Gastroesophageal sphincter (tissue), 4 donors: ENCODE measurements at regions not wholly inside any gene's neighbourhood (a gene's known extent, or its start where the extent isn't known, plus 50 kb on each side); places are given as distances from the start of the nearest gene placed in this dataset.
A peak's percentile ranks its signal among the peaks of the same experiment; 100 is the strongest.

ENCODE experiments used
- ATAC-seq: fragments of 150-250 bp; one replicate; pipeline ENCODE4 v1.9.1; 2016; ENCODE audit warnings: mild to moderate bottlenecking, moderate library complexity
- H3K27ac ChIP-seq, 4 donors: fragments of 200-600 bp; sonication (generic) in 3 of 4; 1 replicate in 3 of 4; 2 replicates in 1 of 4; pipeline ENCODE4 v1.5.1; 2016 to 2019
- H3K27me3 ChIP-seq: fragments of 200-600 bp; sonication (generic); one replicate; pipeline ENCODE4 v1.5.1; 2019
- H3K36me3 ChIP-seq, 2 donors: fragments of 200-600 bp; sonication (generic); one replicate each; pipeline ENCODE4 v1.5.1; 2019; ENCODE audit warnings: control low read depth in 1 of 2
- H3K4me1 ChIP-seq, 3 donors: fragments of 200-600 bp; sonication (generic); 1 replicate in 2 of 3; 2 replicates in 1 of 3; pipeline ENCODE4 v1.5.1; 2016 to 2019; ENCODE audit warnings: control low read depth in 2 of 3
- H3K4me3 ChIP-seq, 2 donors: fragments of 200-600 bp; sonication (generic); one replicate each; pipeline ENCODE4 v1.5.1; 2019; ENCODE audit warnings: mild to moderate bottlenecking in 1 of 2, moderate library complexity in 1 of 2
- H3K9me3 ChIP-seq, 3 donors: fragments of 200-600 bp; sonication (generic); one replicate each; pipeline ENCODE4 v1.5.1; 2017 to 2019; ENCODE audit warnings: control low read depth in 2 of 3
- CTCF ChIP-seq, 4 experiments: fragments of 200-600 bp in 2 of 4; fragments of 450-650 bp in 2 of 4; sonication (generic) in 1 of 4; IDR thresholded peaks; one replicate each; pipeline ENCODE4 v1.5.1; 2017 to 2019; ENCODE audit warnings: antibody characterized with exemption in 4 of 4, mild to moderate bottlenecking in 2 of 4, moderate library complexity in 2 of 4
- EP300 ChIP-seq: sonication (generic); formaldehyde crosslinking; IDR thresholded peaks from one replicate; pipeline ENCODE4 v1.6.1; 2017; ENCODE audit warnings: antibody characterized with exemption, mild to moderate bottlenecking
- POLR2A ChIP-seq, 2 donors: fragments of 450-650 bp; IDR thresholded peaks; one replicate each; pipeline ENCODE4 v1.6.1; 2017; ENCODE audit warnings: antibody characterized with exemption in 2 of 2, mild to moderate bottlenecking in 2 of 2, moderate library complexity in 1 of 2
- POLR2AphosphoS5 ChIP-seq: sonication (generic); formaldehyde crosslinking; IDR thresholded peaks from one replicate; pipeline ENCODE4 v1.6.1; 2017; ENCODE audit warnings: antibody characterized with exemption
- WGBS, 2 donors: methylation state at CpG; one replicate each; pipeline ENCODE4 v1.1.5; 2018; ENCODE audit warnings: low coverage in 1 of 2; 5-methylcytosine and 5-hydroxymethylcytosine counted together

- ATAC-seq: peak; percentile 52
- H3K36me3 ChIP-seq: no peaks in the 10 kb centered on the region
- H3K4me3 ChIP-seq: peak overlapping the region; percentile 29 to 56
- H3K27ac ChIP-seq: peak overlapping the region in 2 of 4 donors; percentile 58 to 65
- WGBS, 2 donors: 30 to 36% methylated on average over 13 to 18 of the region's 24 CpGs
- TF ChIP-seq EP300 (no peak), POLR2AphosphoS5 (no peak), CTCF (IDR thresholded peaks at IDR 0.05) (no peak), POLR2A (IDR thresholded peaks at IDR 0.05) (no peak)
- H3K9me3 ChIP-seq: no peaks in the 10 kb centered on the region
- no peaks in the 10 kb centered on the region for H3K27me3 ChIP-seq
- peaks cover 0 to 19% (median 4%) of the 10 kb centered on the region in 3 donors for H3K4me1 ChIP-seq
Measured at GRCh38 chr5:77843570-77844372, 67.6 kb upstream of the TBCA start.

GRCh38 chr5:77842243-77842642 lies 66.1 kb upstream of the TBCA start:
- H3K4me1 ChIP-seq: peaks cover 0 to 19% (median 4%) of the 10 kb centered on the region in 3 donors
- no peak for ATAC-seq
- no peak overlapping the region for H3K4me3 ChIP-seq
- no peak for TF ChIP-seq POLR2AphosphoS5
- TF ChIP-seq CTCF (IDR thresholded peaks at IDR 0.05): no peak
- TF ChIP-seq POLR2A (IDR thresholded peaks at IDR 0.05): no peak
- TF ChIP-seq EP300: no peak
- H3K27me3 ChIP-seq: no peaks in the 10 kb centered on the region
- no peaks in the 10 kb centered on the region for H3K36me3 ChIP-seq
- no peak overlapping the region for H3K27ac ChIP-seq
- WGBS, 2 donors: 89% methylated on average over 2 of the region's 2 CpGs
- H3K9me3 ChIP-seq: no peaks in the 10 kb centered on the region

DNA sequence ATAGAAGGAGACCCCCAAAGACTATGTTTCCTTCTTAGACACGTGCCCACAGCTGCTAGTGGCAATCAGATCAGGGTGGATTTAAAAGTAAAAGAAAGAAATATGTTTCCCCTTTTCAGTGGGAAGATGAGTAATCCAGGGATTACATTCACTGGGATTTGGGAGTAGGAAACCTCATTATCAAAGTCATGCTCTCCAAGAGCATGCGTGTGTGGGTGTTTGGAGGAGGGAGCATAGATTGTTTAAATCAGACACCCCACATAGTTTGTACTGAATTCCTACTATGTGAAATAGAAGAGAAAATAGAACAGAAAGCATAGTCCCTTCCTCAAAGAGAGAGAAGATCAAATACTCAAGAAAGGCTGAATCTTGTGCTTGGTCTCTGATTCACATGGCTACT lies 65.5 kb upstream of the TBCA start:
- H3K27me3 ChIP-seq: no peaks in the 10 kb centered on the region
- H3K4me1 ChIP-seq: peaks cover 0 to 19% (median 4%) of the 10 kb centered on the region in 3 donors
- 67 to 93% methylated on average over 2 of the region's 2 CpGs for WGBS, 2 donors
- H3K9me3 ChIP-seq: no peaks in the 10 kb centered on the region
- no peak overlapping the region for H3K4me3 ChIP-seq
- TF ChIP-seq CTCF (IDR thresholded peaks at IDR 0.05) (no peak), EP300 (no peak), POLR2AphosphoS5 (no peak), POLR2A (IDR thresholded peaks at IDR 0.05) (no peak)
- no peaks in the 10 kb centered on the region for H3K36me3 ChIP-seq
- no peak for ATAC-seq
- H3K27ac ChIP-seq: no peak overlapping the region

GRCh38 chr5:77840930-77841329 lies 64.8 kb upstream of the TBCA start:
- ATAC-seq: no peak
- TF ChIP-seq CTCF (IDR thresholded peaks at IDR 0.05): no peak
- no peak for TF ChIP-seq POLR2AphosphoS5
- no peak for TF ChIP-seq EP300
- TF ChIP-seq POLR2A (IDR thresholded peaks at IDR 0.05): no peak
- Histone ChIP-seq H3K36me3 (no peaks in the 10 kb centered on the region), H3K9me3 (no peaks in the 10 kb centered on the region), H3K27me3 (no peaks in the 10 kb centered on the region), H3K4me3 (no peak overlapping the region), H3K27ac (no peak overlapping the region), H3K4me1 (peaks cover 0 to 19% (median 4%) of the 10 kb centered on the region in 3 donors)
- WGBS, 2 donors: 83 to 95% methylated on average over 6 of the region's 6 CpGs

DNA sequence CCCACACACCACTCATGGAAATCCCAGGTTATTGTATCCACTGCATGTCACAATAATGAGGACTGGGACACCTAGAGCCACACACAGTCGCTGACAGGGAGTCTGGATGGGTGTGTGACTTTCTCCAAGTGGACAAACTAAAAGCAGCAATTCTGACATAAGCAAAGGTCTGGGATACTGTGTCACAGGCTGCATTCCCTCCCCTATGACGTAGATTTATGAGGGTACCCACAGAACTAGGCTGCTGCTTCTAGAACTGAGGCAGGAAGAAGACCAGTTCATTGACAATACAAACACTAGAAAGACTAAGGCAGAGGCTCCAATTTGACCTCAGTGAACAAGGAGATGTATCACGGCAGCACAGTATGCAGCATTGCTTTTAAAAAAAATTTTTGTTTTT lies 63.6 kb upstream of the TBCA start:
- TF ChIP-seq POLR2A (IDR thresholded peaks at IDR 0.05) (no peak), POLR2AphosphoS5 (no peak), CTCF (IDR thresholded peaks at IDR 0.05) (no peak), EP300 (no peak)
- ATAC-seq: no peak
- WGBS, 2 donors: 80 to 100% methylated on average over 1 to 2 of the region's 3 CpGs

More for the DNA sequence above, 63.6 kb upstream of the TBCA start:
- Histone ChIP-seq H3K4me1 (peaks cover 0 to 13% (median 4%) of the 10 kb centered on the region in 3 donors), H3K36me3 (no peaks in the 10 kb centered on the region), H3K27me3 (no peaks in the 10 kb centered on the region), H3K27ac (no peak overlapping the region), H3K9me3 (no peaks in the 10 kb centered on the region), H3K4me3 (no peak overlapping the region)
